MM.1S (cell line): ENCODE measurements at regions not wholly inside any gene's neighbourhood (a gene's known extent, or its start where the extent isn't known, plus 50 kb on each side); places are given as distances from the start of the nearest gene placed in this dataset.

ENCODE experiments used
- EZH2 ChIP-seq: fragments of 300-600 bp; sonication (generic); optimal IDR thresholded peaks from 2 replicates; pipeline ENCODE3; 2017; ENCODE audit warnings: low read depth, mild to moderate bottlenecking, antibody characterized with exemption, low read length, mixed read lengths
- TF ChIP-seq, protein P1 (sequence below): fragments of 300-600 bp; sonication (generic); IDR thresholded peaks from 2 replicates; pipeline ENCODE4 v1.5.1; 2016; ENCODE audit warnings: antibody characterized with exemption, low read length, mixed read lengths

DNA sequence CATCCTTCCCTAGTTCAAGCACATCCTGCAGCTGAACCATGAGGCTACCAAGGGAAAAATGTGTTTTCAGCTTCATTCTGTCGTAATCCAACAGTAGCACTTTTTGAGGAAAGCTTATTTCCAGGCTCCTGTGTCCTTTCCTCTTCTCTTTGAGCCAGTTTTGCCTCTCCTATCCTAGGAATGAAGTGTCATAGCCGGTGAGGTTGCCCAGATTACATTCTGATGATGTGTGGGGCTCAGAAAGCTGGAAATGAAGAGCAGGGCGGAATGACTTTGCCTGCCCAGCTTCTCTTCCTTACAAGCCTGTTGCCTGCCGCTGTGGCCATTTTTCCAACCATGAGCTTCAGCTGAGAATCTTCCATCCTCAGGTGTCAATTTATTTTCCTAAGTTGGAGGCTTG is 381.8 kb downstream of the NUAK1 start:
- TF ChIP-seq, protein P1, sequence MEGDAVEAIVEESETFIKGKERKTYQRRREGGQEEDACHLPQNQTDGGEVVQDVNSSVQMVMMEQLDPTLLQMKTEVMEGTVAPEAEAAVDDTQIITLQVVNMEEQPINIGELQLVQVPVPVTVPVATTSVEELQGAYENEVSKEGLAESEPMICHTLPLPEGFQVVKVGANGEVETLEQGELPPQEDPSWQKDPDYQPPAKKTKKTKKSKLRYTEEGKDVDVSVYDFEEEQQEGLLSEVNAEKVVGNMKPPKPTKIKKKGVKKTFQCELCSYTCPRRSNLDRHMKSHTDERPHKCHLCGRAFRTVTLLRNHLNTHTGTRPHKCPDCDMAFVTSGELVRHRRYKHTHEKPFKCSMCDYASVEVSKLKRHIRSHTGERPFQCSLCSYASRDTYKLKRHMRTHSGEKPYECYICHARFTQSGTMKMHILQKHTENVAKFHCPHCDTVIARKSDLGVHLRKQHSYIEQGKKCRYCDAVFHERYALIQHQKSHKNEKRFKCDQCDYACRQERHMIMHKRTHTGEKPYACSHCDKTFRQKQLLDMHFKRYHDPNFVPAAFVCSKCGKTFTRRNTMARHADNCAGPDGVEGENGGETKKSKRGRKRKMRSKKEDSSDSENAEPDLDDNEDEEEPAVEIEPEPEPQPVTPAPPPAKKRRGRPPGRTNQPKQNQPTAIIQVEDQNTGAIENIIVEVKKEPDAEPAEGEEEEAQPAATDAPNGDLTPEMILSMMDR: no peak
- TF ChIP-seq EZH2: no peak
